ENCODE measurements at regions not wholly inside any gene's neighbourhood (a gene's known extent, or its start where the extent isn't known, plus 50 kb on each side); places are given as distances from the start of the nearest gene placed in this dataset.
"Not testable (repeated sequence)": the region's sequence is repeated elsewhere in the genome, so short reads cannot be mapped to it uniquely, and the experiment has no call there.

GRCh38 chr4:78707793-78708192 is 68.4 kb upstream of the BMP2K start:
- no peak overlapping the region for H3K4me3 ChIP-seq (ENCODE audit: control insufficient read depth, low read depth, low read length)
- no peak for TF ChIP-seq CTCF (IDR thresholded peaks at IDR 0.05; ENCODE audit: control insufficient read depth, insufficient read depth, low read depth, low read length, missing control alignments)
- DNase-seq (ENCODE audit: low read depth) = no peak

DNA sequence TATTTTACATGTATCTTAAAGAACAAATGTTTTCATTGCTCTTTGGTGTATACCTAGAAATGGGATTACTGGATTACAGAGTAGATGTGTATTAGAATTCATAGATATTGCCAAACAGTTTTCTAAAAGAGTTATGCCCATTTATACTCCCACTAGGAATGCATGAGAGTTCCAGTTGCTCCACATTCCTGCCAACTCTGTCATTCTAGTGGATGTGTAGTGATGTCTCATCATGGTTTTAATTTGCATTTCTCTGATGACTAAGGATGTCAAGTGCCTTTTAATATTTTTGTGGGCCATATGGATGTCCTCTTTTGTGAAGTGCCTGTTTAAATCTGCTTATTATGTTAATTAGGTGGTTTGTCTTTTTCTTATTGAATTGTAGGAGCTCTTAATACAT is 65.6 kb upstream of the BMP2K start:
- DNase-seq (ENCODE audit: low read depth) = no peak

GRCh38 chr4:78711676-78712075 is 64.5 kb upstream of the BMP2K start:
- no peak overlapping the region for H3K4me3 ChIP-seq (ENCODE audit: control insufficient read depth, low read depth, low read length)
- no peak for DNase-seq (ENCODE audit: low read depth)
- TF ChIP-seq CTCF (IDR thresholded peaks at IDR 0.05; ENCODE audit: control insufficient read depth, insufficient read depth, low read depth, low read length, missing control alignments) = no peak

More for the DNA sequence above, 65.6 kb upstream of the BMP2K start:
- H3K4me3 ChIP-seq (ENCODE audit: control insufficient read depth, low read depth, low read length) = no peak overlapping the region
- no peak for TF ChIP-seq CTCF (IDR thresholded peaks at IDR 0.05; ENCODE audit: control insufficient read depth, insufficient read depth, low read depth, low read length, missing control alignments)

DNA sequence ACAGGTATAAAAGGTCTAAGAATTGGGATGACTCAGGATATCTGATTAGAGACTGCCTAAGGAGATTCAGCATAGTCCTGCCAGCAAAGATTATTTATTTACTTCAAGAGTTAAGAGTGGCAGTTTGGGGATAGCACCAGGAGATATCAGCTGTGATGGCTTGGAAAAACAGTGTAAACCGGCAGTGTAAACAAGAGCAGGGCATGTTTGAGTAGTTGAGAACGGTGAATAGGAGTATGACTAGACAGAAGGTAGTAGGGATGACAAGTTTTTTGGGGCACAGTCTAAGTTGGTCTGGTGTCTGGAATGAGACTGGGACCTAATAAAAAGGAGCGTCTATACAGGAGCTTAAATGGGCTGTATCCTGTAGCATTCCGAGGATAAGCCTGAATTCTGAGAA is 61.6 kb upstream of the BMP2K start:
- H3K4me3 ChIP-seq (ENCODE audit: control insufficient read depth, low read depth, low read length); DNase-seq (ENCODE audit: low read depth): not testable (repeated sequence)

GRCh38 chr4:78715372-78715771 is 60.8 kb upstream of the BMP2K start:
- DNase-seq (ENCODE audit: low read depth); H3K4me3 ChIP-seq (ENCODE audit: control insufficient read depth, low read depth, low read length): not testable (repeated sequence)

- DNase-seq (ENCODE audit: low read depth) = not testable (repeated sequence)
These were observed 58.4 kb upstream of the BMP2K start for GRCh38 chr4:78717712-78718111.

GRCh38 chr4:78720204-78720603 is 55.9 kb upstream of the BMP2K start:
- no peak overlapping the region for H3K4me3 ChIP-seq (ENCODE audit: control insufficient read depth, low read depth, low read length)

More at GRCh38 chr4:78717712-78718111, 58.4 kb upstream of the BMP2K start:
- not testable (repeated sequence) for H3K4me3 ChIP-seq (ENCODE audit: control insufficient read depth, low read depth, low read length)

GRCh38 chr4:78720994-78721677 is 55.0 kb upstream of the BMP2K start:
- DNase-seq (ENCODE audit: low read depth) = no peak
- H3K4me3 ChIP-seq (ENCODE audit: control insufficient read depth, low read depth, low read length) = no peak overlapping the region
- TF ChIP-seq CTCF (IDR thresholded peaks at IDR 0.05; ENCODE audit: control insufficient read depth, insufficient read depth, low read depth, low read length, missing control alignments) = no peak

More at GRCh38 chr4:78720204-78720603, 55.9 kb upstream of the BMP2K start:
- TF ChIP-seq CTCF (IDR thresholded peaks at IDR 0.05; ENCODE audit: control insufficient read depth, insufficient read depth, low read depth, low read length, missing control alignments) = no peak
- no peak for DNase-seq (ENCODE audit: low read depth)

Measured in AG09309 (cell line).